HG03097 (cell line): ENCODE measurements at regions not wholly inside any gene's neighbourhood (a gene's known extent, or its start where the extent isn't known, plus 50 kb on each side); places are given as distances from the start of the nearest gene placed in this dataset.

ENCODE experiments used
- ATAC-seq: cut with Tn5 transposase; IDR thresholded peaks from one replicate; pipeline ENCODE4 v1.9.1; 2021; ENCODE audit not compliant: unreplicated experiment, low FRiP score

DNA sequence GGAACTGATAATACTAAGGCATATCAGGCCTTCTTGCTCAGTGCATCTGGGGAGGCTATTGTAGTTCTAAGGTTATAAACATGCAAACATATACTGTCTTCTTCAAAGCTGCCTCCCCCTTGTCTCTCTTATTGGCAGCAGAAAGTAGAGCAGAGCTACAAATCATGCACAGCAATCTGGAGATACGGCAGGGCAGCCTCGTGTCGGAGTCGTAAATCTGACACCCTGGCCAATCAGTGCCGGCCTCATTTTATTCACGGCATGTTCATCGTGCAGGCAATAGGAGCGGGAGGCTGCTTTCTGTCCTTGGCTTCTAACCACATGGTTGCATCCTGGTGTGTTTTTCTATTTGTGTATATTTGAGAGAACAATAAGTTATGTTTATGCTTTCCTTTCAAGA, 300.2 kb upstream of the CNTN6 start:
- ATAC-seq: no peak

DNA sequence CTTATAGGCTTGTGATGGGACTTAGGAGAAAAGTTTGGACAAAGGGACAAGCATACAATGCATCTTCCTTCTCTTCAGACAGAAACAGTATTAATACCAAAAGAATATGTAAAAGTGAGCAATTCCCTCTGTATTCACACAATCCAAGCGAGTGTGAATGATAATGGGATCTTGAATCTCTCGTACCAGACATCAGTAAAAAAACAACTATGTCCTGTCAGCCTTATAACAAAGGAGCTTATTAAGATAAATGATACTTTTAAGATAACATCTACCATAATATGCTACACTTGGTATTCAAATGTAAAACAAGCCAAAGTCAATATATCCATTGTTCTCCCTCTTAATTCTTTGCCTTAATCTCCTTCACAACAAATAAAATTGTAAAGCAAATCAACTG, 288.6 kb upstream of the CNTN6 start:
- ATAC-seq: no peak

DNA sequence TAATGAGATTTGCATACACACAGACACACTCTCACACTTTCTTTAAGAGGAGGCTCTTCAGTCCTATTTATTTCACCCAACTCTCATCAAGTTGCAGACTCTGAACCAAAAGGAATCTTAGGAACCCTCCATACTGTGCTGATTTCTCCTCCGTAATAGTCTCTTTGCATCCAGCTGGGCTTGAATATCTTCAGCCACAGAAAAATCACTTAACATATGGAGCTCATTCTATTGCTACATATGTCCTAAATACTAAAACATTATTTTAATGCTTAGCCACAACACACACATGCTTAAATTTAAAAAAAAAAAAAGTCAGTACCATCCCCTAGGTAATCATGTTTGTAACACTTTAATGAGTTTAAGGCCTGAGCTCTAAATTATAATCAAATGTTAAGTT, 287.5 kb upstream of the CNTN6 start:
- ATAC-seq: no peak

DNA sequence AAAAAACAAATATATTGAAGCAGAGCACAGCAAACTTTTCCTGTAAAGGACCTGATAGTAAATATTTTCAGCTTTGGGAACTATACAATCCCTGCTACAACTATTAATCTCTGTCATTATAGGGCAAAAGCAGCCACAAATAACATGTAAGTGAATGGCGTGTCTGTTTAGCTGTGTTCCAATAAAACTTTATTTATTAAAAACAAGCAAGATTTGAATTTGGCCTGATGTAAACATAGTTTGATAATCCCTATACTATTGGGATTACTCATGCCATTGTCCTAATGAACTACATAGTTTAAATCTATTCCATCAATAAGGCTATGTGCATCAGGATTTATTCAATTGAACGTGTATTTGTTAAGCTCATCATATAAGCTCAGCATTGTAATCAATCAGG, 286.8 kb upstream of the CNTN6 start:
- no peak for ATAC-seq

DNA sequence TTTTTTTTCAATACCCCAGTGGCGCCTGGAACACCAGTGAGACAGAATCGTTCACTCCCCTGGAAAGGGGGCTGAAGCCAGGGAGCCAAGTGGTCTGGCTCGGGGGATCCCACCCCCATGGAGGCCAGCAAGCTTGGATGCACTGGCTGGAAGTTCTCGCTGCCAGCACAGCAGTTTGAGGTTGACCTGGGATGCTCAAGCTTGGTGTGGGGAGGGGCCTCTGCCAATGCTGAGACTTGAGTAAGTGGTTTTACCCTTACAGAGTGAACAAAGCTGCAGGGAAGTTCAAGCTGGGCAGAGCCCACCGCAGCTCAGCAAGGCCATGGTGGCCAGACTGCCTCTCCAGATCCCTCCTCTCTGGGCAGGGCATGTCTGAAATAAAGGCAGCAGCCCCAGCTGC, 276.2 kb upstream of the CNTN6 start:
- no peak for ATAC-seq

DNA sequence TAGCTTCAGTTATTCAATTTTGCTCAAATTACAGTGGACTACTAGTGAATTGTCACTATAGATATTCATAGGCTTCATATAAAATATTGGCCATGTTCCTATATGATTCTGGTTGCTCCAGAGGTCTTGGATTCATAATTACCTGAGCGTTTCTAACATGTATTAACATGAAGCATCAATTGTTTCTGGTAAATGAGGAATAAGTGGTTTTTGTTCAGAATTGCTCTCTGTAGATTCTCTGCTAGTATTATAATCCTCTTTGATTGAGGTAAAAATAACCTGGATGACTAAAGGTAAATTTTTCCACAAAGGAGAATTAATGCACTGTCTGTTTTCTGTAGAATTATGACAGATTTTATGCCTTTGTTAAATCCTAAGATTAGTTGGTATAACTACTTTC, 258.1 kb upstream of the CNTN6 start:
- ATAC-seq: no peak

DNA sequence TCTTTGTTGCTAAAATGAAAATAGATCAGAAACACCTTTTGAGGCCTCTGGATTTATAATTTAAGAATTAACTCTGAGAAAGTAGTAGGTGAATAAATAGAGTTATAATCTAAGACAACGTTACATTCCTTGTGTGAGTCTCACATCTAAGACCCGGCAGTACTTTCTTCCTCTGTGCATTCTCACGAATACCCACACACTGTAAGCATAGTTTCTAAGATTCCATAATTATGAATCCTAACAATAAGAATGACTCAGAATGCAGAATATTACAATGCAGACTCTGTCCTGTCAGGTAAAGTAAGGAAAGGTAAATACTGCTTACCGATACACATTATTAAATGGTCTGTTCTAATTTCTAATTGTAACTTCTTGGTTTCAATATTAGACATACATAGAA, 257.7 kb upstream of the CNTN6 start:
- no peak for ATAC-seq

DNA sequence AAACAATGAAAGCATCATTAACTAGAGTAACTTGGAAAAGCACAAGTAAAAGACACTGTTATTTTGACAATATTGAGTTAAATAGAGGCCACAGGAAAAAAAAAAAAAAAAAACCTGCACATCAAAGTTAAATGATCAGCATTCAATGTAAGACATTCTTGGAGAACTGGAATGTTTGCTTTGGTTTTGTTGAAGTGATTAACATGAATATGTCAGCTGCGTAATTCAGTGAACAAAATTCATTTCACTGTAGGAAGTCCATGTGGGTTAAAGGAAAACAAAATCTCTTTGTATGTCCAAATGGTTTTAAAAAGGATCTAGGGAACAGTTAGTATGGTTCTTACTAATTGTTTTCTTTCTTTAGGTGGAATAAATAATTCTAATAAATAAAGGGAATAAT, 252.8 kb upstream of the CNTN6 start:
- ATAC-seq: no peak

DNA sequence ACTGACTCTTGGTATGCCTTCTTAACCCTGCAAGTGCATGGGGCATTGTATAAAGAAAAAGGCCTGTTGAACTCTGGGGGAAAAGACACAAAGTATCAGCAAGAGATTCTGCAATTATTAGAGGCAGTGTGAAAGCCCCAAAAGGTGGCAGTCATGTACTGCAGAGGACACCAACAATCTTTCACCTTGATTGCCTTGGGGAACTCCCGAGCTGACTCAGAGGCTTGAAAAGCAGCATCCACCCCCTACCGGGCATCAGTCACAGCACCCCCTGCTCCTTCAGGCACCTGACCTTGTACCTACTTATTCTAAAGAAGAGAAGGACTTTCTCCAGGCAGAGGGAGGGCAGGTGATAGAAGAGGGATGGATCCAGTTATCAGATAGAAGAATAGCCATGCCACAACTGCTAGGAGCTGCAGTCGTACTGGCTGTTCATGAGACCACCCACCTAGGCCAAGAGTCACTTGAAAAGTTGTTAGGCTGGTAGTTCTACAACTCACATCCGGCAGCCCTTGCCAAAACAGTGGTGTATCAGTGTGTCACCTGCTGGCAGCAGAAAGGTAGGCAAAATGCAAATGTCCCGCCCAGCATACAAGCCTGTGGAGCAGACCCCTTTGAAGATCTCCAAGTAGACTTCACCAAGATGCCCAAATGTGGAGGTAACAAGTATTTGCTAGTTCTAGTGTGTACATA, 241.6 kb upstream of the CNTN6 start:
- ATAC-seq: no peak

DNA sequence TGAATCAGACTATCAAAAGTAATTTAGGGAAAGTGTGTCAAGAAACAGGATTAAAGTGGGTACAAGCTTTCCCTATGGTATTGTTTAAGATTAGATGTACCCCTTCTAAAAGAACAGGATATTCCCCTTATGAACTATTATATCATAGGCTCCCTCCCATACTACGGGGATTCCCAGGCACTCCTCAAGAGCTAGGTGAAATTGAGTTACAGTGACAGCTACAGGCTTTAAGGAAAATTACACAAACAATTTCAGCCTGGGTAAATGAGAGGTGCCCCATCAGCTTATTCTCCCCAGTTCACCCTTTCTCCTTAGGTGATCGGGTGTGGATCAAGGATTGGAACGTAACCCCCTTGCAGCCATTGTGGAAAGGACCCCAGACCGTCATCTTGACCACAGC, 240.8 kb upstream of the CNTN6 start:
- no peak for ATAC-seq

DNA sequence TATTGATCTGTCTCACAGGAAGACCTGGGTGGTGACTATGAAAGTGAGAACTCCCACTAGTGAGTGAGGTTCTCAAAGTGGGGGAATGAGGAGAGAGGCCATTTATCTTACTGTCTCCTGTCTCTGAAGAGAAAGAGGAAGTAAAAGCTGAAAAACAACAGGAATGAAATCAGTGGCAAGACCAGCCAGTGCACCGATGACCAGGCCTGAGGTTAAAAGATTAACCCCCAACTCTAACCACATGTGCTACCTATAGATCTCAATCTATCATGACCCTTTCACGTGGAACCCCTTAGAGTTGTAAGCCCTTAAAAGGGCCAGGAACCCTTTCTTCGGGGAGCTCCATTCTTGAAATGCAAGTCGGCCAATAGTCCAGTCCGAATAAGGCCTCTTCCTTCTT, 239.3 kb upstream of the CNTN6 start:
- ATAC-seq: no peak

DNA sequence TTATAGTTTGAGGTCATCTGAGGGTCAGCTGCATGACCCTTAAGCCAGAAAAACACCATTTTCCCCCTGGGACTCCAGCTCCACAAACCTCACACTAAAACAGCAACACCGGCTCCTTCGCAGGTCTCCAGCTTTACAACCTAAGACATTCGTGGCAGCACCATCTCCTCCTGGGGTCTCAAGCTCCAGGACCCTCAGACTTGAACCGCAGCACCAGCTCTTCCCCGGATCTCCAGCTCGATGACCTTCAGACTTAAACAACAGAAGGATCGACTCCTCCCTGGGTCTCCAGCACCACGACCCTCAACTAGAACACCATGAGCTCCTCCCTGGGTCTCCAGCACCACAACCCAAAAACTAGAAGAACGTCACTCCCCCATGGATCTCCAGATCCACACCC, 233.7 kb upstream of the CNTN6 start:
- no peak for ATAC-seq

DNA sequence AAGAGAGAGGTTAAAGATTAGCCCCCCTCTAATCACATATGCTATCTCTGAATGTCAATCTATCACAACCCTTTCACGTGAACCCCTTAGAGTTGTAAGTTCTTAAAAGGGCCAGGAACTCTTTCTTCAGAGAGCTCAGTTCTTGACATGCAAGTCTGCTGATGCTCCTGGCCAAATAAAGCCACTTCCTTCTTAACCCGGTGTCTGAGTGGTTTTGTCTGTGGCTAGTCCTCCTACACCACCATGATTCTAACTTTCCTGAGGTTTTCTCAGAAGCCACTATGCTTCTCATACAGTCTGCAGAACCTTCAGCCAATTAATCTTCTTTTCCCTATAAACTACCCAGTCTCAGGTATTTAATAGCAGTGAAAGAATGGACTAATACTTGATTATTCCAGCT, 231.1 kb upstream of the CNTN6 start:
- no peak for ATAC-seq

DNA sequence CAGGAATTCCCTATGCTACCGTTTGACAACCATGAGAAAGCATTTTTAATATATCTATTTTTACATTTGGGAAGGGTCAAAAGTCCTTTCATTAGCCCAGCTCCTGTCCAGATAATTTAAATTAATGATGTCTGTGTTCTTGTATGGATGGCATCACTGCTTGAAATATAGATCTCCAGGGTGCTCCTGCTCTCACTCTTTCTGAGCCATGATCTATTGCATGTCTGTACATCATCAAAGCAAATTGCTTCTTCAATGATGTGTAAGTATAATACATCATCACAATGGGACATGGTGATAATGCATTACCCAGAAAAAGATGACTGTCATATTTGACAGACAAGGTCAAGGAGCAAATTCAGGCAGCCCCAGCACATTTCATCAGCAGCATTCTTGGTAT, 223.6 kb upstream of the CNTN6 start:
- no peak for ATAC-seq

DNA sequence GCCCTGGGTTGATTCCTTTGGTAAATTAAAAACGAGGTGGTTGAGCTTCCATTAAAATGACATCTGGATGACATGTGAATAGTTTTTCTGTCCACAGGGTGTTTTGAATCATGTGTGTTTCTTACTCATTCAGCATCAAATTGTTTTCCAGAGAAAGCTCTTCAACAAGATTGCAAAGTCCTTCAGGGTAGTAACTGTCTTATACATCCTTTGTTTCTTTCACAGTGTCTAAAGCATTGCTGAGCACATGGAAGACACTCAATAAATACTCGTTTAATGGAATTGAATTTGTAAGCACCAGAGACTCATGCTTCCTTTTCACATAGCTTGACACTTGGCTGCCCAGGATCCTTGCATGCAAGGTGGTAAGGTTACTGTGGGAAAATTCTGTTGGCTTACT, 223.1 kb upstream of the CNTN6 start:
- ATAC-seq: no peak

DNA sequence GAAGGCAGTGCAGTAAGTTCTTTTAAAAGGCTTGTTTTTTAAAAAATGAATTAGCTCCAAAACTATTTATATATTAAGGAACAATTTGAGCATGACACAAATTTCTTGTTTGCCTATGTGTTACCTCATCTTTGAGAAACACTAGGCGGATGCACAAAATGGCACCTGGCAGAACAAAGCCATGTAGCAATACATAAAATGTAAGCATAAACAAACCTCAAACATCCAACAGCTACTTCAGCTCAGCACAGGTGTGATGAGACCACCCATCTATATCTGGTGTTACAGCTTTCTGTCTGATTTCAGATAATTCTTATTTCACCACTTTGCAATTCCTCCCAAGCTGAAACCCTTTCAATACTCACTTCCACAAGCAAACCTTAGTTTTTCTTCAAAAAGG, 221.2 kb upstream of the CNTN6 start:
- ATAC-seq: no peak

DNA sequence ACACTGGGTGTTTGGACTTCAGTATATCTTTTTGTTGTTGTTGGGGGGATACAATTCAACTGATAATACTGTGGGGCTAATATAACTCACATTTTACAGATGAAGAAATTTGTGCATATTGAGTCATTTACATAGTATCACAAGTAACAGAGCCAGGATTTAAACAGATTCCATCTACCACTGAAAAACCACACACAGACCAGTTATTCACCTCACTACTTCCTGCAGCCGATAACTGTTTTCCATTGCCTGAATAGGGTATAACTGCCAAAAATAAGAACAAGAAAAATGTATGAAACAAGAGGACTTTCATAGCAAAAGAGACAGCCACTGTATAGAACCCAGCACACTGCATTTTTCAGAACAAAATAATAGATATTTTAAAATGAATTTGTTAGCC, 215.8 kb upstream of the CNTN6 start:
- no peak for ATAC-seq

DNA sequence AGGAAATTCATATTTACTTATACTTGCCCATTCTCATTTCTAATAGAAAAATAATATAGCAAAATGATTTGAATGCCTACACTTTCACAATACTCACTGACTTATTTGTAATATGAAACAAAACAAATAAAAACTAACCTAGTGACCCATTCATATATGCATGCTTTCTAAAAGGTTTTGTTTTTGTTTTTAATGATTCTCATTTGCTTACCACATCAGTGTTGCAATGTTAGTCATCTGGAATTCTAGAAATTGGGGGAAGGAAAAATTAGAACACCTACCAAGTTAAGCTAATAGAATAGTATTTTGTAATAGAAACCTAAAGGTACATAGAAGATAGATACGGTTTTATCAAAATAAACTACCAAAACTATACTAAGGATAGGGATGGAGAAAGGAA, 214.1 kb upstream of the CNTN6 start:
- ATAC-seq: no peak

DNA sequence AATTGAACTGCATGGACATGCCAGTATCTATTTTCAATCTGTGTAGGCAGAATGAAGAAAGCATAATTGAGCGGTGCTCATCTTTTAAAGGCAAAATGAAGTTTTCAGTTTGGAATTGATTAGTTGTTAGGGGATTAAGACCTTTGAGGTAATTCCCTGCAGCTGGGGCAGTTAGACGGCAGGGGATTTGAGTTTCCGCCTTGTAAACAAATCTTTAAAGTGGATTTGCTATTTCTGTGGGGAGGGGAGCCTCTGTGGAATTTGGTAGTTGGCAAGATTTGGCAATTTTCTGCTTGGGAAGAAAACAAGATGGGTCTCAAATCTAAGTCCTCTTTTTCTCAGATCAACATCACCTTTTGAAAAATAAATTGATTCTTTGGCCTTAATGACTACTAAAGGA, 212.5 kb upstream of the CNTN6 start:
- no peak for ATAC-seq

DNA sequence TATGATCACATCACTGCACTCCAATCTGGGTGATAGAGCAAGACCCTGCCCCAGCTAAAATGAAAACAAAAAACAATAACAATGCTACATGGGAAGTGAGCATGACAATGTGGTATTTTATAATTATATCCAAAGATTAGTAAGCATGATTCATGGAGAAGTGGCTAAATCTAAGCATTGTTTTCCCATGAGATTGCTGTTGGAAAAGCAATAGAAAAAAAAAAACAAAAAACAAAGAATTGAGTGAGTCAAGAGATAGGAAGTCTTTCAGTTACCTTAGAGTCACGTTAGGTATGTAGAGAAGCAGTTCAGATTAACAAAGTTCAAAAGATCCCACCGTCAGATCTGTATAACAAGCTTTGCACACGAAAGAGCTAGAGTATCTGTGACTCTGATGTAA, 210.3 kb upstream of the CNTN6 start:
- ATAC-seq: no peak

DNA sequence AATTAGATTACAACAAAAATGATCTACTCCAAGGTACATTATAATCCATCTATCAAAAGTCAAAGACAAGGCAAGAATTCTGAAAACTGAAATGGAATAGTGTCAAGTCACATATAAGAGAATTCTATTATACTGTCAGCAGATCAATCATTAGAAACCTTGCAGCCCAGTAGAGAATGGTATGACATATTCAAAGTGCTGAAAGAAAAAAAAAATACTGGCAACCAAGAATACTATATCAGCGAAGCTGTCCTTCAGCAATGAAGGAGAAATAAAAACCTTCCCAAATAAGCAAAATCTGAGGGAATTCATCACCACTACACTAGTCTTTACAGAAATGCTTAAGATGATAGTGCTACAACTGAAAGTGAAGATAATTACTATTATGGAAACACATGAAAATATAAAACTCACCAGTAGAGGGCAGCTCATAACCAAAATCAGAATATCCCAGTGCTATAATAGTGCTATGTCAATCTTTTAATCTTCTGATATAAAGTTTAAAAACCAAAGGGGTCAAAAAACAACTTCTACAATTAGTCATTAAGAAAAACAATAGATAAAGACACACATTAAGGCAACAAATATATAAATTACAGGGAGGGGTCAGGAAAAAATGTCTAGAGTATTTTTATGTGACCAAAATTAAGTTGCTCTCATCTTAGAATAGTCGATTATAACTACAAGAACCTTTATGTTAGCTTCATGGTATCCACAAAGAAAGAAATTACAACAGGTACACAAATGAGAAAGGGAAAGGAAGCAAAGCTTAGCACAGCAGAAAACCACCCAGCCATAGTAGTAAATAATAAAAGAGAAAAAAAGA, 190.7 kb upstream of the CNTN6 start:
- ATAC-seq: peak; percentile 69

DNA sequence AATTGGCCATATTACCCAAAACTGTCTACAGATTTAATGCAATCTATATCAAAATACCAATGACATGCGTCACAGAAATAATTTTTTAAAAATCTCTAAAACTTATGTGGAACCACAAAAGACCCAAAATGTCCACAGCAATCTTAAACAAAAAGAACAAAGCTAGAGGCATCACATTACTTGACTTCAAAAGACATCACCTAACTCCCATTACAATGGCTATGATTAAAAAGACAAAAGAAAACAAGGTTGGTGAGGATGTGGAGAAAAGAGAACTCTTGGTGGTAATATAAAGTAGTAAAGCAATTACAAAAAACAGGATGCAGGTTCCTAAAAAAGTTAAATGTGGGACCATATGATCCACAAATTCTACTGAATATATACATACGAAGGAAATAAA, 187.6 kb upstream of the CNTN6 start:
- no peak for ATAC-seq
